Bone marrow (tissue), 2 donors: ENCODE measurements at regions not wholly inside any gene's neighbourhood (a gene's known extent, or its start where the extent isn't known, plus 50 kb on each side); places are given as distances from the start of the nearest gene placed in this dataset.

Source experiments
- DNase-seq, 2 donors: peaks; one replicate each; lab custom pipeline; 2025; lab: John Stamatoyannopoulos, UW

DNA sequence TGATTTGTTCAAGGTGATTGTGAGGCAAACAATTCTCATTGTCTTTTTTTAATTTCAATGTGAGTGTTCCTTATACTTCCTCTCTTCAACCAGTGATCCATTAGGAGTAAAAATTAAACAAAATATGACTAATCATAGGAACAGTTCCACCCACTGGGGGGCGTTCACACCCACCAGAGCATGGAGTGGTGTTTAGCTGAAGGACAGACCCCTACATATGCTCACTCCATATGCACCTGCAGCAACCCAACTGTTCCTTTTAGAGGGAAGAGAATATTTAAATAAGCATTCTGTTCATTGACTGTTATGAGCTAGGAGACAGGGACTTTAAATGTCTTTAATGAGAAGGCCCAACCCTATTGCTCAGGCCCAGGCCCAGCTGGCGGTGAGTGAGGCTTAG, 78.7 kb upstream of the DRD2 start:
- no peak for DNase-seq

DNA sequence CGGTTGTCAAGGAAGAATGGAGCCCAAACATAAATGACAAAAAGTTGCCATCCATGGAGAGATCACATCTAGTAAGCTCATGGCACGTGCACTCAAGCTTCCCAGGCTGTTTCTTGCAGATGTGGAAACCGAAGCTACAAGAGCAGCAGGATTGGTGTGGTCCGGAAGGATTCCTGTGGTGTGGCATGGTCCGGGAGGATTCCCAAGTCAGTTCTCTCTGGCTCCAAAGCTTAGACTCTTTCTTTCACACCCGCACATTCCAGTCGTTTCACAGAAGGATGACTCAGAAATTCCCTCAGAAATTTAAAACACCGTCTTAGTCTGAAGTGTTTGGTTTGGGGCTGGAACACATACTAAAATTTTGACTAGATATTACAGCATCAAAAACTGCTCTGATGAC, 78.0 kb upstream of the DRD2 start:
- DNase-seq: no peak

DNA sequence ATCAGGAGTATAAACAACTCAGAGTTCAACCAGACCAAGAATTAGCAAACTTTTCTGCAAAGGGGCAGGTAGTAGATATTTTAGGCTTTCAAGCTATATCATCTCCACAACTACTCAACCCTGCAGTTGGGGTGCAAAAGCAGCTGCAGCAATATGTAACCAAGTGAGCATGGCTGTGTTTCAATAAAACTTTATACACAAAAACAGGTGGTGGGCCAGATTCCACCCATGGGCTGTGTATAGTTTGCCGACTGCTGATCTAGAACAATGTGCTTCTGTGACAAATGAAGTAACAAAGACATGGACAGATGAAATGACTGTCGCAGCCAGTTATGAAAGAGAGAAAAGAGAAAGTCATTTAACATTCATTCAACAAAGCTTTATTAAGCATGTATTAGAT, 77.1 kb upstream of the DRD2 start:
- DNase-seq: no peak

DNA sequence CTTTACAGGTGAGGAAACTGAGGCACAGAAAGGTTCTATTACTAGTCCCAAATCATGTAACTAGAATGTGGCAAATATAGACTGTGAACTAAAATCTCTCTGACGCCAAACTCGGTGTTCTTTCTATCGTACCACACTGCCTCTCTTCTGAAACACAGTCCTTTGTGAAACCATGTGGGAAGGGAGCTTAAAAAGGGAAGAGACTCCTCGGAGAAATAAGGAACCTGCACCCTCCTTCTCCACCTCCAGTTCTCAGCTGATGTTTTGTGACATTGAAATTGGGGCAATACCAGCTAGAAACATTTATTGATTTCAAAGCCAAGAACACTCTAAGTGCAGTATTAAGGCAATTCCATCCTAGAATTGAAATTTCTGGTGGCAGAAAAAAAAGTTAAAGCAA, 76.4 kb upstream of the DRD2 start:
- no peak for DNase-seq

DNA sequence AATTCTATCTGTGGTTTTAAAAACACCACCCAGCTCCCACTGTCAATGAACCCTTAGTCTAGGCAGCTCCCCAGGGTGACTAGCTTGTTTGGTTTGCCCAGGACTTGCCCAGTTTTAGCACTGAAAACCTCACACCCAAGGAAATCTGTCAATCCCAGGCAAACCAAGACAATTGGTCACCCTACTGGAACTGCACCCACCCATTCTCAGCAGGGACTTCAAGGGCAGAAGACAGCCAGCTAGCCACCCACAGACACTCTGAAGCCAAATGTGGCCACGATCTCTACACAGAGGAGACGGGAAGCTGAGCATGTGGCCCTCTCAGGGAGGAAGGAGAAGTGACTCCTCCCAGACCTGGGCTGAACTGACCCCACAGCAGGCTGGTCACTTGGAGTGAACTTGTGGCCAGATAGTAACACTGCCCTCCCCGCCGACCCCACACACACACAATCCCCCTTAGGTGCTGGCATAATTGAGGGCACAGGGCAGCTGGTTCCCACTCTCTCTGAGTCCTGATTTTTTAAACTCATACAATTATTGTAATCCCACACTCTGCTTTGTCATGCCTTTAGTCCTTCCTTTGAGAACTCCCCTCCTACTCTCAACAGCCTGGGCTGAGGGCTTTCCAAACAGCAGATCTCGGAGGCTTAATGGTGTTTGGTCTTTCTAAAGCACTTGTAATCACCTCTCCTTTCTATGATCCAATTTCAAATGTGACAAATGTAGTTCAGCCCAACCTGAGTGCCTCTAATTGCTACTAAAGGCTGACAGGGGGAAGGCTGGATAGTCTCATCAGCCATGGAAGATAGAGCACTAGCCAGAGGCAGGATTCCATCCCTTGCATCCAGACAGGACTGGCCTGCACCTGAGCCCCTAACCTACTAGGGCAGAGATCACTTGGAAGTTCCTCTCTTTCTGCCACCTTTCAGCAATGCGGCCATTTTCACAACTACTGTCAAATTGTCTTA, 74.7 kb upstream of the DRD2 start:
- no peak for DNase-seq

DNA sequence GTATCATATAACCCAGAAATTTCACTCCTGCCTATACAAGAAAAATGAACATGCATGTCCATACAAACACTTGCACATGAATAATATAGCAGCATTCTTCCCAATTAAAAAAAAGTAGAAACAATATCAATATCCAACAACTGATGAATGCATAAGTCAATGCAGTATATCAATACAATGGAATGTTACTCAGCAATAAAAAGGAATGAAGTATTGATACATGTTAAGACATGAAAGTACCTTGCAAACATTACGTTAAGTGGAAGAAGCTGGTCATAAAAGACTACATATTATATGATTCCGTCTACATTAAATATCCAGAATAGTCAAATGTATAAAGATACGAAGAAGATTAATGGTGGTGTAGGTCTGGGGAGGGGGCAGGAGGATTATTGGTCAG, 73.9 kb upstream of the DRD2 start:
- no peak for DNase-seq

DNA sequence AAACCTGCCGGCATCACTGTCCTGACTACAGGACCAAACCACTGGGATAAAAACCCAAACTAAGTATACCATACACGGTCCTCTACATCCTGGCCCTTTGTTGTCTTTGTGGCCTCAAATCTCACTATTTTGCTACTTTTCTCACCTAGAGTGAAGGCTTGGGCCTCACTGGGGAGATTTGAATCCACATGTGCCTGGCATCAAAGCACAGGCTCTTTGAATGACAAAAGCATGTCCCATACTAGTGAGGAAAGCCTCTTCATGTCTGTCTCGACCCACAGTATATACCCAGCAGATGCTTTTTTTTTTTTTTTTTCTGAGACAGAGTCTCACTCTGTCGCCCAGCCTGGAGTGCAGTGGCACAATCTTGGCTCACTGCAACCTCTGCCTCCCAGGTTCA, 72.5 kb upstream of the DRD2 start:
- no peak for DNase-seq

DNA sequence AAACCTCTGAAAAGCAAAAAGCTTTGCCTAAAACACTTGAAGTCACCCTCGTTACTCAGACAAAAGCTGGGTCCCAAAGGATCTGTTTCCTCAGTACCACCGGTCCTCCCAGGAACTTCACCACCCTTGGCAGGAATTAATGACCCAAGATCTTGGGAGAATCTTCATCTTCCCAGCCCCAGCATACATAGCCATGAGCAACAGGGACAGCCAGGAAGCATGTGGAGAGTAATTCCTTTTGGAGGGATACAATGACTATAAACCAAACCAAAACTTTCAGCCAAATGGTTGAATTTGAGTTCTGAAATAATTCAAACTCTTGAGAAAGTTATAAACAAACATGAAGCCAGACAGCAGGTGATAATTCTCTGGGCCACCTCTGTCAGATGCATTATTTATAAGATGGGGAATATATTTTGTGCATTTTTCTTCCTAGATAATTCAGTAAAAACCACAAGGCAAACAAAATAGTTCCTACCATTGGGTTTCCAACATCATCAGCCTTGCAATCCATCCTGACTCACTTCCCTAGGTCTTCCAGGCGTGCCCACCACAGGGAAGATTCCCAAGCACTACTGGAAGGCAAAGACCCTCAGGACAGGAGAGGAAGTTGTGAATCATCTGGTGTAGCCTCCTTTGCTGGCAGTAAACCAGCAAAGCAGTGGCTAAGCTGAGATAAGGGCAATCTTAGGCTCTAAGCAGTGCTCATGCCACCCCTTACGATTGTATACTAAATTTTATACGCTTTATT, 71.7 kb upstream of the DRD2 start:
- DNase-seq: no peak

DNA sequence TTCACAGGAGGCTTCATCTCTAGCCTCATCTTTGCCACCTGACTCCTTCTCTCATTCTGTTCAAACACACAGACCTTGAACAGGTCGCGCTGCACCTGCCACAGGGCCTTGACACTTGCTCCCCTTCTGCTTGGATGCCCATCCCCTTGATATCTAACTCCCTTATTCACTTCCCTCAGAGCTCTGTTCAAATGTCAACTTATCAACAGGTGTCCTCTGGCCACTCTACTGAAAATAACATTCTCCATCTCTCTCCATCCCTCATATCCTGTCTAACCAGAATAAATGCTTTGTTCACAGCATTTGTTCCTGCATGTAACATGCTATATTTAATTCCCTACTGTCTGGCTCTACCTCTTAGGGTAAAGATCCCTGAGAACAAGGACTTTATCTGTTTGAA, 67.2 kb upstream of the DRD2 start:
- DNase-seq: no peak

DNA sequence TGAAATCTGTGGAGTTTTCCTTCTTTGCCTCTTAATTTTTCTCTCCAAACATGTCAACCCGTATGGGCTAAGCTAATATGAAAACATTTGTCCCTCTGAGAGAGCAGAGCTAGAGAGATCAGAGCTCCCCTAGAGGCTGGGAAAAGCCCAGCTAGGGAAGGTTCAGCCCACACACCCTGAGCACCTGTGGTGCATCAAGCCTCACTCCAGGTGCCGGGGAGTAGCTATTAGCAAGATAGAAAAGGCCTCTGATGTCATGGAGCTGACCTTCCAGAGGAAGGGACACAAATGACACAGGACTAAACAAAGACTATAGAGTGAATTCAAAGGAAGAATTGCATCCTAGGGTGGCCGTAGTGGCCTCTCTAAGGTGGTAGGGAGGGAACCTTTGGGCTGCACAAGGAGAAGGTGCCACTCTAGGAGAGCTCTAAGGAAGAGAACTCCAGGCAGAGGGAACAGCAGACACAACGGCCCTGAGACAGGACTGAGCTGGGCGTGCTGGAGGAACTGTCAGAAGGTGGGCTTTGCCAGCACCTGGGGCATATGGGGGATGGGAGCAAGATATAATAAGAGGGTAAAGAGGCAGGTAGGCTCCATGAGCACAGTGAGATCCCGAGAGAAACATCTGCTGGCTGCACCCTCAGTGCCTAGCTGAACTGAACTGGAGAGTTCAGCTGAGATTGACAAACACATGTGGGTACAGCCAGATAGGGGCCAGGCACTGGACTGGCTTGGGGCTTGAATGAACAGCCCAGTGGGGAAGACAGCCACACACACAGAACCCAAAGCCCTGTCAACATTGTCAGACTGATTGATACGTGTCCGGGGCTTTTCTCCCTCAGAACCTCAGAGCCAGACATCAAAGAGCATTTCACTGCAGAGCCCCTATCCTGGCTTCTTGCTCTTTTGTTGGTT, 65.5 kb upstream of the DRD2 start:
- DNase-seq: no peak

DNA sequence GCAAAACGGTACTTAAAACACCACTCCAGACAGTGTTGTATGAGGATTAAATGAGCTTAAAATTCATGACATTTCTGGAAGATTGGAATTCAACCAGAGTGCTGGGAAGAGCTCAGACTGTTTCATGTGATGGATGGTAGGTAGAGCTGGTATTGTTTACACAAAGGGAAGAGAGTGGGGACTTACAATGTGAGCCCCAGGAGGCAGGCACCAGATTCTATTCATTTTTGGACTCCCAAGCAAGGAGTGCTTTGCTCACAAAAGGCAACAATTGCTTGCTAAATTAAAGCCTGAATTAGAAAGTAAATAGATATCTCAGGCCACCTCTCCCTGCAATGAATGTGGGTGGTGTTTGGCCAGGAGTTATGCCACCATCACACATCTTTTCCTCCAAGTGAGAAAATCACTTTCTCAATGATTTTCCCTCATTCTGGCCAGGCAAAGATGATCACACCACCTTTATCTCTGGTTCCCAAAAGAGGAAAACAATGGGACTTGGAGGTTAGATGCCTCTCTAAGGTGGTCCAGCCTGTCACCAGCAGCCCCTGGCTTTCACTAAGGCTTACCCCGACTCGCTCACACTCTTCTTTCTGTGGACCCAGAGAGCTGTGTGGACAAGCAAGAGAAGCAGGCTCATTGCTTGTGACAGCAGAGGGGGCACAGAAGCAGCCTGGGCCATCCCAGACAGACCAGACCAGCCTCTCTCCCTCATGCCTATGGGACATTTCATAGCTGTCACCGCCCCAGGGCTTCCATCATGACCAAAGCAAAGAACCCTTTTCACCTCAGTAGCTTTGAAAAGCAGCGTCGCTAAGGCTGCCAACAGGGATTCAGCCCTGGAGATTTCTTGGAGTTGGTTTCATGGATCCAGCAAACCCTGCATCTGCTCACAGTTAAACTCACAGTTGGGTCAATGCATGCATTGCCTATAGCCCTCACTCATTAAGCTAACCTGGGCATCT, 63.5 kb upstream of the DRD2 start:
- DNase-seq: no peak

DNA sequence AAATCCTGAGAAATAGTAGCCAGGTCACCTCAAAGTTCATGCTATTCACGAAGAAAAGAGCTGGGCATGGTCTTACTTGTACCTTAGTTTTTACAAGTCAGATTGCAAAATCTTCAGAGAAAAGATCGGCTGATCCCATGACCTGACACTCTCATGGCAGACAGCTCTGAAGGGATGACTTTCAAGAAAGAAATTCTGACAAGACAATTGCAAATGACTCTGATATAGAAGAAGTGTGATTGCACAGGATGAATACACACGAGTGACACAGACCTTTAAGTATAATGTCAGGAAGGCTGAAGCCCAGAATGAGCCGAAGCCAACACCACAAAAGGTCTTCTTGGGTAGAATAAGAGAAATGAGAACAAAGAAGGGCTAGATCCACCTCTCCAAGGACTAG, 59.4 kb upstream of the DRD2 start:
- DNase-seq: no peak

DNA sequence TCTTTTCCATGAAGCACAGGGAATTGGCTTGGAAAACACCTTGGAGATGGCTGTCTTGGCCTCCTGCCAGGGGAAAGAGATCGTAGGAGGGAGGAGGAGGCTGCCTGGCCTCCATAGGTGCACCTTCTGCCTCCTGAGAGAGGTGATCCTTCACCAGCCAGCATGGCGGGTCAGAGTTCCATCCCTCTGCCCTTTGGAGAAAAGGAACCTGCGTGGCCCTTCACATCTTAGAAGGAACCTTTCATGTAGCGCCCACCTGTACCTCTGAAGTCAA, 58.2 kb upstream of the DRD2 start:
- no peak for DNase-seq

DNA sequence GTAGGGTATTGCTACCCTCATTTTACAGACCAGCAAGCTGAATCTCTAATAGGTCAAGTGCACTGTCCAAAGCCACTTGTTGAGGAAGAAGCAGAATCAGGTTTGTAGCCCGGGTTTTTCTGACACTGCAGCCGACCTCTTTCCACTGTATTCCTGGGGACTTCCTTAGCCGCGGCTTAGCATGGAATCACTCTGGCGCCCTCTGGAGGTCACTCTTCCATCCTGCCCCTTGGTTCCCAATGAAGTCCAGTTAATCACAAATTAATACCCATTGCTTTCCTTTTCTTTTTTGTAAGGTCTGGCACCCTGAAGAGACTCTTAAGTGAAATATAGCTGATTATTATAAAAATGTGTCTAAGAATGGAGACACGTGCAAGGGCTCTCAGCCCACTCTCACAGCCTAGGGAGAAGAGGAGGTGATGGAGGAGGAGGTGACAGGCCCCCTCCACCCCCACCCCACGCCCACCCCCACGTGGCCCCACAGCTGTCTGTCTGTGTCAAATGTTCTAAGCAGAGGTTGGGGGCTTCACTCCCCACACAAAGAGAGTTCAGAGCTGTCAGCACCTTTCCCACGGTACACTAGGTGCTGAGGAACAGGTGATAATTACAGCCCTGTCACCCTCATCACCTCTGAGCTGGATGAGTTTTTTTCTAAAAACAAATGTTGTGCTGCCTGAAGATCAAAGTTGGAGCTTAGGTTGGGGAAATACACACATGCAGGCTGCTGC, 57.7 kb upstream of the DRD2 start:
- peak; percentile 4 to 18 for DNase-seq

DNA sequence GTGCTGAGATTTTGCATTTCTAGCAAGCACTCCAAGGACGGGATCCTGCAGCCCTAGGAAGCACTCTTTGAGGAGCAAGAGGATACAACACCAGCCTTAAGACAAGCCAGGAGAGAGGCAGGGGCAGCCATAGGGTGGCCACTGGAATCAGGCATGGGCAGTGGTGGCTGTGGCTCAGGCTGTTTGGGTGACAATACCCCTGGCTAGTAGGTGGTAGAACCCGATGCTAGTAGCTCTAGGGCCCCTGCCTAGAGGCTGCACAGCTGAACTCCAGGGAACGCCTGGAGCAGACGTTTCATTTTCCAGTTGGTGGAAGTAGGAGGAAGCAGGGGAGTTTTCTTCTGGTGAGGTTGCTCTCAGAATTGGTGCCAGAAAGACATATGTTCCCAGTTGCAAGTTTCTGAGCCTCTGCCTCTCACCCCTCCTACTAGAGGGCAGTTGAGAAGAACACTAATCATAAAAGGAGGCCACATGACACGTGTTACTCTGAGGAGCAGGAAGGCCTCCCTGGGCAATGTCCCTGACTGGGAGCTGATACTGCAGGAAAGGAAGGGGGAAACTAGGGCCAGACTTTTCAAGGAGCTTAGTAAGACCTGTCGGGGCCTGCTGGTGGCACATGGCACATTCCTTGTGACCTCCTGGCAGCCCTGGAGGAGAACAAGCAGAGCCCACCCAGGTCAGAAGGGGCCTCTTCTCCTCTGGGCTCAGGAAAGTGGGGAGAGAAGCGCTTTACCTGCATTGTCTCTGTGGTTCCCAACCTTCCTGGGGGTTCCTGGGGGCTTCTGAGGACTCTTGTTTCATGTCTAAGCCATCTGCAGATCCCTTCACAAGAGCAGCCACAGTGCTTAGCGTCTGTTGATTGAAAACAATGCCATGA, 56.6 kb upstream of the DRD2 start:
- DNase-seq: no peak

DNA sequence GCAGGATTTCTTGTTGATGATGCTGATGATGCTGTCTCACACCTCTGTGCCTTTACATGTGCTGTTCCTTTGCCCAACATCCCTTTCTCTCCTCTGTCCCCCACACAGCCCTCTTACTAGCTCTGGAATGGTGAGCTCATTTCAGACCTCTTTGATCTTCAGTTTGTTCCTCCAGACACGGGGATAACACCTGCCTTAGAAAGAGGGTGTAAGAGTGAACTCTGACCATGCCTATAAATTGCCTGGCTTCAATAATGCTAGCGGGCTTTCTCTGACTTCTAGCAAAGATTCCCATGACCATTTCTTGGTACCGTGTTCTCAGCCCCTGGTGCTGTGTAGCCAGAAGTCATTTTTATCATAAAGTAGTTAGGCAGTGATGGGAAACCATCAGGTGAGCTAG, 55.9 kb upstream of the DRD2 start:
- no peak for DNase-seq

DNA sequence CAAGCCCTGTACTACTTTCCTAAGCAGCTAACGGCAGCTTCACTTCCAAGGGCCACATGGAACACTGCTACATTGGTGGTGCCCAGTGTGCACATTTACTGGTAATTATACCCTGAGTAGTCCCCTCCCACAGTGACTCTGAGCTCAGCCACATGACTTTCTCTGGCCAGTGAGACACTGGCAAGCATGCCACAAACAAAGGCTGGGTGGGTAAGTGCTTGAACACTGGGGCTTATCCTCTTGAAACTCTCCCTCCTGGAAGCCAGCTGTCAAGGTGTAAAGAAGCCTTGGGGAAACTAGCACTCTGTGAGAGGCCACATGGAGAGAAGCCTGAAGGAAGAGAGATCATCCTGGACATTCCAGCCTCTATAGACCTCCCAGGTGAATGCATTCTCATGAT, 54.4 kb upstream of the DRD2 start:
- no peak for DNase-seq

DNA sequence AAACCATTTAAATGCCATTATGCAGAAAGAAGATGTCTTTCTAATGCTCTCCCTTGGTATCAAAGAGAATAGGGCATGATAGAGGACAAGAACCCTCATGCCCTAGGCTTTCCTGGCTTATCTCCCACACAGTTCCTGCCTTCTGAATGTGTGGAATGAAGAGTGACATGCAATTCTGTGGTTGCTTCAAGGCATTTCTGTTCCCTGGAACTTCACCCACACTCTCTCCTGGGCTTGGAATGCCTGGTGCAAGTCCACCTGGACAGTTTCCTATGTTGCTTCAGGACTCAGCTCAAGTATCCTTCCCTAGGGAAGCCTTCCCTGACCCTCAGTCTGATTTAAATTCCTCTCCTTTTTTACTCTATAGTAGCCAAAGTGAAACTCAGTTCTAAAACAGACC, 53.8 kb upstream of the DRD2 start:
- no peak for DNase-seq

DNA sequence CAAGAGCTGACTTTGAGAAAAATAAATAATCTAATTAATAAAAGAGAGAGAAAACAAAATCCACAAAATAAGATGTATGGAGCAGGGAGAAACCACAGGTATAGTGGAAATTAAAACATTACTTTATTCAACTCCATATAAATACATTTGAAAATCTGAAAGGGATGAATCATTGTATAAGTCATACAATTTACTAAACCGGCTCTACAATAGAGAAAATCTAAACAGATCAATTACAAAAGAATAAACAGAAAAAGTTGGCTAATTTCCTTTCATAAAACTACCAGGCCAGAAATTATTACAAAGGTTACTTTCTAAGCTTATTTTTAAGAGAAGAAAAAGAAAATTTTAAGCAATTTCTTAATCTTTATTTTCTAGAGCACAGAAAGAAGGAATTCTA, 51.3 kb upstream of the DRD2 start:
- no peak for DNase-seq
